HCT116 (cell line): ENCODE measurements at regions not wholly inside any gene's neighbourhood (a gene's known extent, or its start where the extent isn't known, plus 50 kb on each side); places are given as distances from the start of the nearest gene placed in this dataset.

Experiments used
- ATAC-seq: fragments of 200-7000 bp; cut with Tn5 transposase; 2 replicates; pipeline ENCODE4 v1.9.1; 2020; ENCODE audit warnings: mild to moderate bottlenecking, moderate library complexity
- BruUV-seq: library from RNA; stranded (reverse); fragments of 400-500 nt; replicated peaks from 2 replicates; lab custom pipeline; 2021; lab: Mats Ljungman, UMichigan
- CTCF ChIA-PET: fragments of 300-600 bp; sonication (Branson Sonifier 250); formaldehyde crosslinking; loops from one replicate; lab custom pipeline; 2021; ENCODE audit warnings: antibody characterized with exemption; lab: Charles Lee
- POLR2A ChIA-PET: fragments of 300-600, 350-600 bp; sonication (Branson Sonifier 250); formaldehyde crosslinking; loops from one replicate; lab custom pipeline; 2021; ENCODE audit warnings: antibody characterized with exemption; lab: Charles Lee
- RAD21 ChIA-PET, 2 experiments: fragments of 300-600 bp; sonication (Branson Sonifier 250); formaldehyde crosslinking; loops; one replicate each; lab custom pipeline; 2023; ENCODE audit warnings: low total read pairs in 2 of 2; ENCODE audit not compliant: uncharacterized antibody in 2 of 2, unreplicated experiment in 2 of 2, low non-redundant PET in 1 of 2; lab: Charles Lee
- DNase-seq: peaks from one replicate; pipeline ENCODE4 v3.0.0-alpha.2; 2010; ENCODE audit warnings: low read depth, low spot score
- H2AFZ ChIP-seq: fragments of 200-600 bp; shearing (Covaris generic), sonication (generic); 2 replicates; pipeline ENCODE4 v1.6.1; 2017; ENCODE audit warnings: low read depth, mixed run types, mixed read lengths, antibody characterized with exemption, low read length; ENCODE audit not compliant: poor library complexity, severe bottlenecking
- H3K27ac ChIP-seq: 2 replicates; pipeline ENCODE4 v1.5.1; 2012; ENCODE audit warnings: low read depth, low read length
- H3K27me3 ChIP-seq: fragments of 200-600 bp; sonication (generic); 2 replicates; pipeline ENCODE4 v1.6.1; 2016; ENCODE audit warnings: mixed run types, low read length, mixed read lengths; ENCODE audit not compliant: insufficient read depth
- H3K36me3 ChIP-seq, 2 experiments: fragments of 200-500 bp in 1 of 2; fragments of 200-600 bp in 1 of 2; sonication (Bioruptor generic) in 1 of 2; sonication (generic) in 1 of 2; 2 replicates each; pipeline versions ENCODE4 v1.5.1 to v1.6.1; 2014 to 2016; ENCODE audit warnings: low read length in 2 of 2, inconsistent platforms in 1 of 2, mixed read lengths in 1 of 2, mixed run types in 1 of 2; ENCODE audit not compliant: insufficient read depth in 2 of 2, control insufficient read depth in 1 of 2
- H3K4me1 ChIP-seq, 2 experiments: fragments of 200-600 bp in 1 of 2; sonication (generic) in 1 of 2; 2 replicates each; pipeline versions ENCODE4 v1.5.1 to v1.6.1; 2012 to 2017; ENCODE audit warnings: low read length in 2 of 2, inconsistent platforms in 1 of 2, mild to moderate bottlenecking in 1 of 2, mixed read lengths in 1 of 2, mixed run types in 1 of 2, moderate library complexity in 1 of 2; ENCODE audit not compliant: insufficient read depth in 2 of 2, control insufficient read depth in 1 of 2
- H3K4me2 ChIP-seq: fragments of 200-600 bp; sonication (generic); 2 replicates; pipeline ENCODE4 v1.6.1; 2017; ENCODE audit warnings: mixed run types, low read length, mixed read lengths
- H3K4me3 ChIP-seq, 2 experiments: fragments of 200-600 bp in 1 of 2; sonication (generic) in 1 of 2; replicated peaks in 1 of 2; 2 replicates each; pipeline ENCODE4 v1.5.1; 2011 to 2016; ENCODE audit warnings: low read length in 2 of 2, control low read depth in 1 of 2, low read depth in 1 of 2, mild to moderate bottlenecking in 1 of 2, mixed read lengths in 1 of 2, mixed run types in 1 of 2
- H3K79me2 ChIP-seq: fragments of 200-600 bp; sonication (generic); 2 replicates; pipeline ENCODE4 v1.6.1; 2017; ENCODE audit warnings: mild to moderate bottlenecking, mixed run types, low read length, moderate library complexity, mixed read lengths; ENCODE audit not compliant: insufficient read depth
- H3K9ac ChIP-seq: fragments of 200-600 bp; sonication (generic); 2 replicates; pipeline ENCODE4 v1.6.1; 2016; ENCODE audit warnings: low read length, mixed read lengths
- H3K9me2 ChIP-seq: fragments of 200-600 bp; sonication (generic), shearing (Covaris generic); 2 replicates; pipeline ENCODE4 v1.6.1; 2017; ENCODE audit warnings: mixed run types, mild to moderate bottlenecking, moderate library complexity; ENCODE audit not compliant: insufficient read depth
- H3K9me3 ChIP-seq, 2 experiments: fragments of 200-500 bp in 1 of 2; fragments of 200-600 bp in 1 of 2; sonication (Bioruptor generic) in 1 of 2; sonication (generic) in 1 of 2; 2 replicates each; pipeline ENCODE4 v1.6.1; 2014 to 2017; ENCODE audit warnings: low read length in 2 of 2, mixed read lengths in 2 of 2, inconsistent platforms in 1 of 2, low read depth in 1 of 2, mild to moderate bottlenecking in 1 of 2, mixed run types in 1 of 2, moderate library complexity in 1 of 2; ENCODE audit not compliant: control insufficient read depth in 1 of 2, insufficient read depth in 1 of 2
- H4K20me1 ChIP-seq: fragments of 200-600 bp; sonication (generic), shearing (Covaris generic); 2 replicates; pipeline ENCODE4 v1.6.1; 2017; ENCODE audit warnings: mixed run types, mild to moderate bottlenecking, moderate library complexity; ENCODE audit not compliant: insufficient read depth
- EZH2phosphoT487 ChIP-seq: fragments of 200-600 bp; IDR thresholded peaks from 2 replicates; pipeline ENCODE4 v1.6.1; 2018; ENCODE audit warnings: antibody characterized with exemption, borderline replicate concordance
- SP1 ChIP-seq: IDR thresholded peaks from 2 replicates; pipeline ENCODE4 v1.6.1; 2012; ENCODE audit warnings: low read depth
- ZNF274 ChIP-seq: fragments of 200-500 bp; sonication (Bioruptor generic); IDR thresholded peaks from 2 replicates; pipeline ENCODE4 v1.6.1; 2014; ENCODE audit warnings: mild to moderate bottlenecking, low read depth, low read length, inconsistent platforms
- intact Hi-C: fragments of 100-400 bp; cut with micrococcal nuclease; formaldehyde crosslinking; loops from 2 replicates; pipeline ENCODE4 v1.10.0; 2022
- TF ChIP-seq, protein P1 (sequence below): IDR thresholded peaks from 2 replicates; pipeline ENCODE4 v1.6.1; 2012; ENCODE audit warnings: low read depth
- TF ChIP-seq, protein P2 (sequence below), 3 experiments: fragments of 200-600 bp in 1 of 3; sonication (generic) in 1 of 3; IDR thresholded peaks in 2 of 3; conservative IDR thresholded peaks in 1 of 3; 2 replicates each; pipeline ENCODE4 v1.5.1; 2012 to 2017; ENCODE audit warnings: low read depth in 2 of 3, low read length in 2 of 3, antibody characterized with exemption in 1 of 3, borderline replicate concordance in 1 of 3, control low read depth in 1 of 3, mild to moderate bottlenecking in 1 of 3, mixed read lengths in 1 of 3, mixed run types in 1 of 3, moderate library complexity in 1 of 3; ENCODE audit not compliant: insufficient read depth in 1 of 3

DNA sequence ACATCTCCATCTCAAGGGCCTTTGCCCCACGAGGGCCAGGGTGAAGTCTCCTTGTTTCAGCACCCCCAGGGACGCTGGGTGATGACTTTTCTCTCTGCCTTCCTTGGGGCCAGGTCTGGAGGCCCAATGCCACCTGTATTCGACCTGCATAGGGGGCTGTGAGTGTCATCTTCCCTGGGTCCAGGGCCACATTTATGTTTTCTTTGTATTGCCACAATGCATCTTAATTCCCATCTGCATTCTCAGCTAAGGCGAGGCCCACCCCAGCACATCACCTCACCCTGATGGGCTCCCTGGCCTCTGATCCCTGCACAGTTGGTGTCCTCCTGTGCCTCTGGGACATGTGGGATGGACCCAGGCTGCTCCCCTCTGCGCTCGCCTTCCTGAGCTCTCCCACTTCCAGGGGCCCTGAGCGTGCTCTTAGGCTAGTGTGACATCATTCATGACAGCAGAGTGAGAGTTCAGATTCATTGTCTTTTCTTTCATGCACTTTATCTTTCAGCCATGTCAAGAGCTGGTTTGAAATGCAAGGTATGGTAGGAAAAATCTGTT is 122.0 kb upstream of the COPS8 start (continued):
- TF ChIP-seq, protein P1, sequence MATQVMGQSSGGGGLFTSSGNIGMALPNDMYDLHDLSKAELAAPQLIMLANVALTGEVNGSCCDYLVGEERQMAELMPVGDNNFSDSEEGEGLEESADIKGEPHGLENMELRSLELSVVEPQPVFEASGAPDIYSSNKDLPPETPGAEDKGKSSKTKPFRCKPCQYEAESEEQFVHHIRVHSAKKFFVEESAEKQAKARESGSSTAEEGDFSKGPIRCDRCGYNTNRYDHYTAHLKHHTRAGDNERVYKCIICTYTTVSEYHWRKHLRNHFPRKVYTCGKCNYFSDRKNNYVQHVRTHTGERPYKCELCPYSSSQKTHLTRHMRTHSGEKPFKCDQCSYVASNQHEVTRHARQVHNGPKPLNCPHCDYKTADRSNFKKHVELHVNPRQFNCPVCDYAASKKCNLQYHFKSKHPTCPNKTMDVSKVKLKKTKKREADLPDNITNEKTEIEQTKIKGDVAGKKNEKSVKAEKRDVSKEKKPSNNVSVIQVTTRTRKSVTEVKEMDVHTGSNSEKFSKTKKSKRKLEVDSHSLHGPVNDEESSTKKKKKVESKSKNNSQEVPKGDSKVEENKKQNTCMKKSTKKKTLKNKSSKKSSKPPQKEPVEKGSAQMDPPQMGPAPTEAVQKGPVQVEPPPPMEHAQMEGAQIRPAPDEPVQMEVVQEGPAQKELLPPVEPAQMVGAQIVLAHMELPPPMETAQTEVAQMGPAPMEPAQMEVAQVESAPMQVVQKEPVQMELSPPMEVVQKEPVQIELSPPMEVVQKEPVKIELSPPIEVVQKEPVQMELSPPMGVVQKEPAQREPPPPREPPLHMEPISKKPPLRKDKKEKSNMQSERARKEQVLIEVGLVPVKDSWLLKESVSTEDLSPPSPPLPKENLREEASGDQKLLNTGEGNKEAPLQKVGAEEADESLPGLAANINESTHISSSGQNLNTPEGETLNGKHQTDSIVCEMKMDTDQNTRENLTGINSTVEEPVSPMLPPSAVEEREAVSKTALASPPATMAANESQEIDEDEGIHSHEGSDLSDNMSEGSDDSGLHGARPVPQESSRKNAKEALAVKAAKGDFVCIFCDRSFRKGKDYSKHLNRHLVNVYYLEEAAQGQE = no peak
- no peak for TF ChIP-seq EZH2phosphoT487
- no peak for TF ChIP-seq ZNF274
- TF ChIP-seq, protein P2, sequence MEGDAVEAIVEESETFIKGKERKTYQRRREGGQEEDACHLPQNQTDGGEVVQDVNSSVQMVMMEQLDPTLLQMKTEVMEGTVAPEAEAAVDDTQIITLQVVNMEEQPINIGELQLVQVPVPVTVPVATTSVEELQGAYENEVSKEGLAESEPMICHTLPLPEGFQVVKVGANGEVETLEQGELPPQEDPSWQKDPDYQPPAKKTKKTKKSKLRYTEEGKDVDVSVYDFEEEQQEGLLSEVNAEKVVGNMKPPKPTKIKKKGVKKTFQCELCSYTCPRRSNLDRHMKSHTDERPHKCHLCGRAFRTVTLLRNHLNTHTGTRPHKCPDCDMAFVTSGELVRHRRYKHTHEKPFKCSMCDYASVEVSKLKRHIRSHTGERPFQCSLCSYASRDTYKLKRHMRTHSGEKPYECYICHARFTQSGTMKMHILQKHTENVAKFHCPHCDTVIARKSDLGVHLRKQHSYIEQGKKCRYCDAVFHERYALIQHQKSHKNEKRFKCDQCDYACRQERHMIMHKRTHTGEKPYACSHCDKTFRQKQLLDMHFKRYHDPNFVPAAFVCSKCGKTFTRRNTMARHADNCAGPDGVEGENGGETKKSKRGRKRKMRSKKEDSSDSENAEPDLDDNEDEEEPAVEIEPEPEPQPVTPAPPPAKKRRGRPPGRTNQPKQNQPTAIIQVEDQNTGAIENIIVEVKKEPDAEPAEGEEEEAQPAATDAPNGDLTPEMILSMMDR (IDR thresholded peaks at IDR 0.05 in 2 of 3, conservative IDR thresholded peaks at IDR 0.05 in 1 of 3; ENCODE audit: borderline replicate concordance in 1 of 3, insufficient read depth in 1 of 3, low read depth in 2 of 3, low read length in 2 of 3) = no peak
- no peak for TF ChIP-seq SP1

DNA sequence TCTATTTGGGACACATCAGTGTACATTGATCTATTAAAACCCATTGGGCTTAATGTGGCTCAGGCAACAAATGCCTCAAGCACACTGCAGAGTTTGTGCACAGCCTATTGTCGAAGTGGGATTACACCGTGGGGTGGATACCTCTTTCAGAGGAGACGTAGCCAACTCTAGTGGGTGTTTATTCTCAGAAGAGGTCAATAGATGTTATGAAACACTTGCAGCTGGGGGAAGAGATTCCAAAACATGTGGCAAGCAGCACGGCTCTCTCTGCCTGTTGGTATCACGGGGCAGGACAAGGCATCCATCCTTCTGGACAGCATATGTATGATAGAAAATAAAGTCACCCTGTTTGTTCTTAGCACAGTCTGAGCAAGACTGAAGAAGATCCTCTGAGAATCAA is 121.4 kb upstream of the COPS8 start:
- Histone ChIP-seq H3K27ac (no peak overlapping the region), H3K4me1 (no peaks in the 10 kb centered on the region), H4K20me1 (no peaks in the 10 kb centered on the region), H3K27me3 (peaks cover 21% of the 10 kb centered on the region; the same call in 1 of the 2 replicates), H3K9me3 (no peaks in the 10 kb centered on the region), H3K9me2 (no peaks in the 10 kb centered on the region), H3K36me3 (no peaks in the 10 kb centered on the region), H3K79me2 (no peaks in the 10 kb centered on the region), H3K9ac (no peak overlapping the region), H3K4me3 (no peak overlapping the region), H3K4me2 (no peak overlapping the region), H2AFZ (no peak overlapping the region)
- ChIA-PET CTCF (no interaction called here), POLR2A (no interaction called here), RAD21 (no interaction called here)
- no peak for TF ChIP-seq EZH2phosphoT487
- TF ChIP-seq, protein P2 (IDR thresholded peaks at IDR 0.05 in 2 of 3, conservative IDR thresholded peaks at IDR 0.05 in 1 of 3; ENCODE audit: borderline replicate concordance in 1 of 3, insufficient read depth in 1 of 3, low read depth in 2 of 3, low read length in 2 of 3) = no peak
- DNase-seq (no peak), ATAC-seq (no peak)
- intact Hi-C loops = no loop called here
- BruUV-seq = no TSS peak
